GM19239 (cell line): ENCODE measurements at regions not wholly inside any gene's neighbourhood (a gene's known extent, or its start where the extent isn't known, plus 50 kb on each side); places are given as distances from the start of the nearest gene placed in this dataset.
"Not testable (repeated sequence)": the region's sequence is repeated elsewhere in the genome, so short reads cannot be mapped to it uniquely, and the experiment has no call there.

Experiments used
- DNase-seq: peaks from one replicate; pipeline ENCODE4 v3.0.0; 2011; ENCODE audit warnings: low spot score; ENCODE audit not compliant: insufficient read length
- FAIRE-seq: peaks from 2 replicates; lab custom pipeline; 2011; peaks lifted over from hg19 to GRCh38; lab: Jason Lieb, UNC

DNA sequence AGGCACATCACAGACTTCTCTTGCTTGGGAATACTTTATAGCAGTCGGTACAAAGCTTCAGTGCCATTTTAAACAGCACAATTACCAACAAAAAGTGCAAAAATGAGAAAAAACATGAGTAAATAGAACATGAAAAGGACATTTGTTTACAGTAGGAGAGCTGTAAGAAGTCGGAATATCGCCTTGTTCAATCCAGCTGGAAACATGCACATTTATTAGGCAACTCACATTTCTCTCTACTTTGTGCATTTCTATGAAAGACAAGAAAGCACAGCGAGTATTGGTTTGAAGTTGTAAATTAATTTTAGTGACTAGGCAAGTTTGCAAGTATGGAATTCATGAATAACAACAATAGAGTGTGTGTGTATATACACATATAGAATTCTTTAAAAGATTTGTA lies 484.7 kb downstream of the DACH1 start:
- no peak for FAIRE-seq
- DNase-seq: no peak

DNA sequence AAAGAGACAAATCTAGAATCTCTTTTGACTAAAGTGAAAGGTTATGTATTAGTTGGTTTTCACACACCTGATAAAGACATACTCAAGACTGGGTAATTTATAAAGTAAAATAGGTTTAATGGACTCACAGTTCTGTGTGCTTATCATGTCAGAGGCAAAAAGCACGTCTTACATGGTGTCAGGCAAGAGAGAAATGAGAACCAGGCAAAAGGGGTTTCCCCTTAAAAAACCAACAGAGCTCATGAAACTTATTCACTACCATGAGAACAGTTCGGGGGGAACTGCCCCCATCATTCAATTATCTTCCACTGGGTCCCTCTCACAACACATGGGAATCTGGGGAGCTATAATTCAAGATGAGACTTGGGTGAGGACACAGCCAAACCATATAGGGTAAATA lies 486.8 kb downstream of the DACH1 start:
- FAIRE-seq (no peak), DNase-seq (no peak)

DNA sequence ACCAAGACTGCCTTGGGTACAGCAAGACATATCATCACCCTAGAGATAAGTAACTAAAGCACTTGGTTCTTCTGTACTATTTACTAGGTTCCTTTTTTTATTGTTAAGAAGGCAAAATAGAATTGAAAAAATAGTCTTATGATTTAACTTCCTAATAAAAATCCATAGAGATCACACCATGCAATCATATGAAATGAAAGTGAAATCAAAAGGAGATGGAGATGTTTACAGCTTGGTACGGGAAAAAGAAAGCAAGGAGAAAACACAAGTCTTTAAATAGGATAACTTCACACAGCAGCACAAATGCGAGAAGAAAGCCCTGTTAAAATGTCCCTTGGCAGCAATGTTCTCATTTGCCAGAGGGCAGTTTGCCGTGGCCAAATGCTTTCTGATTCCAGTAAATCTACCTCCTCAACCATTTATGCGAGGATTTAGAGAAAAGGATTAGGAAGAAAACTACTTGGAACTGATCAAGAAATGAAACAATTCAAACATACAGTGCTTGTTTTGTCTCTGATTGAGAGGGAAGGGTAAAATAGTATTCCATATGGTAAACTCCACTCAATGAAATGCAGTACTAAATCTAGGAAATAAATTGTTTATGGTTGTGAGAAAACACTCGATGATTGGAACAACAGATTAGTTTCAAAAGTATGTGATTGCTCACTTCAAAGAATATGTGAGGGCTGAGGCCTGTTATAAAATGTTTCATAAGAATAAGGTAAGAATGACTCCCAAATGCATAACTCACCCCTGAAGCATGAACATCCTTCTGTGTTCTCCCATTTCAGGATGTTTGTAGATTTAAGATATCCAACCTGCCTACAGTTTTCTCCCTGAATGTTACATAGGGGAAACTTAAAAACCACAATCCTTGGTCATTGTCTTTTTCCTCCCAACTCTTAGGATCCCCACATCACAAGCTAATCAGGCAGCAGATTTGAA lies 487.8 kb downstream of the DACH1 start:
- DNase-seq: no peak
- no peak for FAIRE-seq

DNA sequence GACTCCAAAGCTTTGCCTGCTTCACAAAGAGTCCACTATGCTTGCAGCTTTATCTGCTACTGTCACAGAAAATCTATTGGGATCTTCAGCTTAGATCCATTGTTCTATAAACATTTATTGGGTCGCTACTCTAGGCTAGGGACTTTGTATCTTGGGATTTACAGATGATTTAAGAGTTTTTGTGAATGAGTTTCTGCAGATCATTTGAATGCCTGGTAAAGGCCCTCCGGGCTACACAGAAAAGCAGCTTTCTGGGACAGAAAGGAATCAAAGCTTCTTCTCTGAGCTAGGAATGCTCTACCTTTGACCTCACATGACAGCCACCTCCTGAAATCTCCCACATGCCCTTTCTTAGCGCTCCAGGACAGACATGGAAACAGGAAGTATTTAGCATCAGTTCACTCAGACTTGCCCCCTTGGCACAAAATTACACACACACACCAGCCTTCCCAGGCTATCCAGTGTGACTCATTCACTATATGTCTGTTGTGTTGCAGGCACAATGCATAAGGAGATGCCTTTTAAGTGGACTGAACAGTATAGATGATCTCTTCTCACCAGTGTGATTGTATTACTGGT lies 492.4 kb downstream of the DACH1 start:
- FAIRE-seq: no peak
- DNase-seq: no peak

DNA sequence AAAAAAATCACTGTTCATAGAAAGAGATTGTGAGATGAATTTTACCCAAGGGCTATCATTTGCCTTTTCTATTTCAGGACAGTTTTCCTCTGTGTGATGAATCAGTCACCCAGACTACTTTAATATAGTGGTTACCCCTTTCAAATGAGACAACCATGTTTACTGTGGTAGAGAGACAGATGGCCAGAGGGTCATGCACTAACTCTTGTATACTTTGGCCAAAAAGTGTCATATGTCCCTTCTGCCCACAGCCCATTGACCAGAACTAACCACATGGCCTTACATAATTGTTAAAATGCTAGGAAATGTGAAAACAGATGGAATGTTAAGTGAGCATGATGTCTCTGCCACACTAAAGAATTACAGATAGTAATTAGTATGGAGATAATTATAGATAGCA lies 498.7 kb downstream of the DACH1 start:
- FAIRE-seq (no peak), DNase-seq (no peak)

DNA sequence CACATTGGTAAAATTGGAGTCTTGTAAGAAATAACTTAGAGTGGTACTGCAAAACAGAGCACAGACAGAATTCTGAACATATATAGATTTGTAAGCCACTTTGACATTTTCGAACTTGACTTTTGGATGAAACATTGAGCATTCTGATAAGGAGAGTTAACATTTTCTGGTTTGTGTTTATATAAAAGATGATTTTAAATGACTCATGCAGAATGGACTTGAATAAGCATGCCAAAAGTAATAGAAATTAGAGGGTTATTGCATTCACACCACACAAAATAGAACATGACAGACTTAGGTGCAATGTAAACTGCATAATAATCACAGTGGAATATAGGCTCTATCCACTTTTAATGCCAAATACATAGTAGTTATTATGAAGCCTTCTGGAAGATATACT lies 507.0 kb downstream of the DACH1 start:
- FAIRE-seq: no peak
- DNase-seq: no peak

DNA sequence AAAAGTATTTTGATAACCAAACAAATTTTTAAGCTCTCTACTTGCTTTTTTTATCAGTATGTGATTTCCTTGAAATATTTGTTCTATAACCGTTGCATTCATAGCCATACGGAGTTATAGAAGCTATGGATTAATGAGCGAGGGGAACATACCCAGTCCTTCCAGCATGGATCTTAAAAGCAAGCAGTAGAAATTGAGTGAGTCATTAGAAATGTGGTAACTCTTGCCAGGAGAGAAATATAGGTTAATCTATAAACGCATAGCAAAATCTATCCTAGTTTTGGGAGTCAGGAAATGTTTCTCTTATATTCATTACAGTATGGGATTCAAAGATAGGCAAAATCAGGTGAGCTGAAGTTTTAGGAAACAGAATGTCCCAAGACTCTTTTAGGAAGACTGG lies 507.4 kb downstream of the DACH1 start:
- DNase-seq: no peak
- FAIRE-seq: no peak

DNA sequence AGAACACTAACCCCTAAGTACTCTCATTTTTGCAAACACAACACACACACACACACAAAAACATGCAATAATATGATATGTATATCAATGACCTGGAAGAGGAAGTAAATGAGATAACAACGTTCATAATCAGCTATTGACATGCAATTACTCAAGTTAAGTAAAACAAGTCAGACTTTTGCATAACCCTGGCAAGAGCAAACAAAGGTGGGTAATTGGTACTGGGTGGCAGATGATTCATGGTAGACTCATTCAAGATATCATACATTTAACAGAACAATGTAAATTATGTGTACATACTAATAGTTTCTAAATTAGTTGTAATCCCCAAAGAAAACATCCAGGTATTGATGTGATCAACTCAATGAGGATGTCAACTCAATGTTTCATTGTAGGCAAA lies 508.8 kb downstream of the DACH1 start:
- FAIRE-seq (no peak), DNase-seq (no peak)

DNA sequence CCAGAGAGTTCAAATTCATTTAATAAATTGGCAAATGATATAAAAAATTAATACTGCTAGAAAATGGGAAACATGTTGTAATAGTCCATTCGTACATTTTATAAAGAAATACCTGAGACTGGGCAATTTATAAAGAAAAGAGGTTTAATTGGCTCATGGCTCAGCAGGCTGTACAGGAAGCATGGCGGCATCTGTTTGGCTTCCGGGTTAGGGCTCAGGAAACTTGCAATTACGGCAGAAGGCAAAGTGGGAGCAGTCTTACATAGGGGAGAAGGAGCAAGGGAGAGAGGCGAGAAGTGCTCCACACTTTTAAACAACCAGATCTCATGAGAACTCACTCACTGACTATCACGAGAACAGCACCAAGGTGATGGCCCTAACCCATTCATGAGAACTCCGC lies 512.0 kb downstream of the DACH1 start:
- no peak for FAIRE-seq
- no peak for DNase-seq

DNA sequence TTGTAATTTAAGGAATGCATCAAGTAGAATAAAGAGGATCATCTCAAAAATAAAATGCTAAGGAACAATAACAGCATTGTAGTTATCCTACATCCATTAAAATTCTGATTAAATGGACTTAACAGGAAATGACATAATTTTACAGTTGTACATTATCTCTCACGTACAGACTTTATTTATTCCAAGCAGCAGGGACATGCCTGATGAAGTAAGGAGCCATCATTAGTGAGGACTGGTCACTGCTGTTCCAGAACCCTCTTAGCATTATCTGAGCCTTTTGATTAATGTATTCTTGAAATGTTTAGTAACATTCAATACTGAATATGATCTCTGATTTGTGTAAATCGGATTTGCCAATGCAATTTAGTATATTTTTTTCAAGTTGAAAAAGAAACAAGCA lies 516.1 kb downstream of the DACH1 start:
- FAIRE-seq (no peak), DNase-seq (no peak)

DNA sequence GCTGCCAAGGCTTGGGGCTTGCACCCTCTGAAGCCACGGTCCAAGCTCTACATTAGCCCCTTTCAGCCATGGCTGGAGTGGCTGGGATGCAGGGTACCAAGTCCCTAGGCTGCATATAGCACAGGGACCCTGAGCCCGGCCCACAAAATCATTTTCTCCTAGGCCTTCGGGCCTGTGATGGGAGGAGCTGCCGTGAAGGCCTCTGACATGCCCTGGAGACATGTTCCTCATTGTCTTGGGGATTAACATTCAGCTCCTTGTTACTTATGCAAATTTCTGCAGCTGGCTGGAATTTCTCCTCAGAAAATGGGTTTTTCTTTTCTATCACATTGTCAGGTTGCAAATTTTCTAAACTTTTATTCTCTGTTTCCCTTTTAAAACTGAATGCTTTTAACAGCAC lies 521.1 kb downstream of the DACH1 start:
- not testable (repeated sequence) for FAIRE-seq, DNase-seq

DNA sequence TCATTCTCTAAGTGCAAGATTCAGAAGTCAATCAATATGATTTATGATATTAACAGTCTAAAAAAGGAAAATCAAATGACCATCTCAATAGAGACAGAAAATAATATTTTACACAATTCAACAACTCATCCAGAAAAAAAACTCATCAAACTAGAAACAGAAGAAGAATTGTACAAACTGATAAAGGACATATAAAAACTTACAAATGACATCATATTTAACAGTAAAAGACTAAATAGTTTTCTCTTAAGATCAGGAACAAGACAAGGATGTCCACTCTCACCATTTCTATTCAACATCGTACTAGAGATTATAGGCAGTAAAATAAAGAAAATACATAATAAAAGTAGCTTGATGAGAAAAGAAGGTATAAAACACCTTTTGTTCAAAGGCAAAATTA lies 527.3 kb downstream of the DACH1 start:
- DNase-seq (no peak), FAIRE-seq (no peak)

DNA sequence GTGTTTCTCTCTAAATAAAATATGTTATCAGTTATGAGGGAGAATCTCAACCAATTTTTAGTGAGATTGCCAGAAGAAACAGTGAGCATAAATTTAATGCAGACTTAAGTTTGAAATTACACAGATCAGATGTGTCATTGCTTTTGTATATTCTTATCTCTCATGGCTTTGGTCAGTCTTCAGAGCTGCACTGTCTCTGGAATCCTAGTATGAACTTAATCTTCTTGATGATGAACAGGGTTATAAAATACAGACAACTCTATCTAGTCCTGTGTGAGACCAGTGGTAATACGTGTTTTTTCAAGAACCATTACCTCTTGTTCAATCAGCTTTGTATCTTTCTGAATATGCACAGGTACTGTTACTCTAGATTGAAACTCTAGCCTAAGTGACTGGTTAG lies 528.0 kb downstream of the DACH1 start:
- FAIRE-seq (no peak), DNase-seq (no peak)

DNA sequence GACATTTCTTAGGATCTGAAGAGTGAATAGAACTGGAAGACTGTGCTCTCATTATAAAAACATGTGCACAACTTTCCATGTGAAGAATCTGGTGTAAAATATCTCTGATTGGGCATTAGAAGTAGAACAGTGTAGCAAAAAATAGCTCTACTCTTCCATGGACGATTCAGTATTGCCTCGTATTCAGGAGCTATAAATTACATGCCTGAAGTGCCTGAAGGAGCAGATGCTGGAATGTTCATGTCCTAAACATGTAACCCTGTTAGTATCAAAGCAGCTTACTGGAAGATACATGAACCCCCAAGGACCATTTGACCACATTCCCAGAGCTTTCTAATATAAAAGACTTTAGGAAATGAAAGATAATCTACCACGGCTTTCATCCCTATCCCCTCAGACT lies 528.9 kb downstream of the DACH1 start:
- FAIRE-seq: no peak
- DNase-seq: no peak

DNA sequence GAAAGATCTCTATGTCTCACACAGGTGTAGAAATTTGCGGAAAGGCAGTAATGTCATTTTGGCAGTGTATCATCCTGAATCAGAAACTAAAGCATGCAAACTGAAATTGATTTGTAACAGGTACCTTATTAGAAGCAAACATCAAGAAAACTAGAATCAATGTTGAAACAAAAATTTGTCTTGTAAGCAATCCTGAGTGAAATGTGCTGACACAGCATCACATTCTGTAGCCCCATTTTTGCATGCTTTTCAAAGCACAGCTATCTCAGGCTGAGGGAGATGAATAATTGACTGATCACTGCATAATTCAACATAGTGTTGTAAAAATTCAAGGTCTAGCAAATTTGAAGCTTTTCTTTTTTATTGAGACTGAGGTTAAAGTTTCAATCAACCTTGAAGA lies 539.7 kb downstream of the DACH1 start:
- FAIRE-seq: no peak
- no peak for DNase-seq

DNA sequence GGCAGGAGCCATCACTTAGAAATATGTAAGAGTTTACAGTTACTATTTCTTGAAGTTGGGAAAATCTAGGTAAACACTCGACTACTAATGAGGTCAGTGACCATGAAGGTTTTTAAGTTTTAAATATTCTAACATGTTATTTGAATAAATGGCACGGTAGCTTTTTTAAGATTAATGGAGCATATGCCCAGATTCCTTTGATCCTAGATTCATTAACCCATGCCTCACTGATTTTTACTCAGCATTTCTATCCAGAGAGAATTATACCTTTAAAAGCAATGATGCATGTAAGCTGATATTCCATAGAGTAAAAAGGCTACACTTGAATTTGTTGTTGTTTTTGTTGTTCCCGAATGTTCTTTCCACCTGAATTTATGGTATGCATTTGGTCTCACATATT lies 541.4 kb downstream of the DACH1 start:
- no peak for DNase-seq
- no peak for FAIRE-seq

DNA sequence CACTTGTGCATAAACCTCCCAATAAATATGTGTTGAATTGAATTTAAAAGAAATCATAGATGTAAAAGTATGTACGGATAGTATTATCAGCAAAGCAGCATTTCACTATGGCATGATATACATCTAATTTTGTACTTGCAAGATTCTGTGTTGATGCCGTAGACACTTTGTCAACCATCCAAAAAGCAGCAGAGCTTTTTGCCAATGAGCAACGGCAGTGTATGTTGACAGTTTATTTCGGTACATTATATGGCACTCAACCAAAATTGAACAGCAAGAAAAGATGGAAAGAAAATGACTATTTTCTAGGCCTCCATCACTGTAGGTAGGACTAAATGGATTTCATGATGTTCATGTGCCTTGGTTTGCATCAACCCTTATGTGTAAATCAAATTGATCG lies 543.7 kb downstream of the DACH1 start:
- DNase-seq (no peak), FAIRE-seq (no peak)

DNA sequence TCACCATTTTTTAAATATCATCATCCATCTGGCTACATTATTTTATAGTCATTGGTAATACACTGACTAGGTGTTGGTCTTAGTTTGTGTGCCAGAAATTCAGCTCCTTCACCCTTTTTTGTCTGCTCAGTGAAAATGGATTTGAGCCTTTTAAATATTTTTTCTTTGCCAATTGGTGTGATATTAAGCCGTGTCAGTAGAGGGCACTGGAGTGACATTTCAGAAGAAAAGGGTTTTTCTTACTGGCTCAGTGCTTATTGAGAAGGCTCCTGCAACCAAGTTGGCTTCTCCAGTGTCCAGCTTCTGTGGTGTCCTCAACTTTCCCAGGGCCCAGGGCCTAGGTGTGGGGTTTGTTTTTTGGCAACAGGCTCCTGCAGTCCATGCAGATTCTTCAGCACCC lies 546.6 kb downstream of the DACH1 start:
- no peak for DNase-seq
- FAIRE-seq: no peak

DNA sequence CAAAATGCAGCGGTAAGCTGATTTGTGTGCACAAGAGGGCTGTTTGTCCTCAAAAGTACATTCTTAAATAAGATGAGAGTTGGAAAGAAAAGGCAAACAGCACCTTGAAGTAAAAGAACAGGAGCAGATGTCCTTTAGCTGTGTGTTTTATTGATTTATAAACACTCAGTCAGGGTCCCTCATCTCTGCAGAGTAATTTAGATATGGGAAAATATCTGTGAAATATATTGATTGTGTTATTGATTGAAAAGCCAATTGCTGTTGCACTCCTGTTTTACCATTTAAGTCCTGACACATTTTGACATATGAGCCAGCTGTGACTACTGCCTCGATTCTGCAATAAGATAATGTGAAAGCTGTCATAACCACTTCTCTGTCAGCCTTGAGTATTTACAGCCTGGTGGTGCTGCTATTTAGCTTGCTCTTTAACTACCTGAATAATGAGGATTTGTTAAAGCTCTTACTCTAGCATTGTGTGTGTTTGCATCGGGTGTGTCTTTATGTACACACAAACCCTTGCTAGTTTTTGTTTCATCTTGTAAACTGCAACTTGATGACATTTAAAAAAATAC lies 550.1 kb downstream of the DACH1 start:
- DNase-seq (no peak), FAIRE-seq (no peak)

DNA sequence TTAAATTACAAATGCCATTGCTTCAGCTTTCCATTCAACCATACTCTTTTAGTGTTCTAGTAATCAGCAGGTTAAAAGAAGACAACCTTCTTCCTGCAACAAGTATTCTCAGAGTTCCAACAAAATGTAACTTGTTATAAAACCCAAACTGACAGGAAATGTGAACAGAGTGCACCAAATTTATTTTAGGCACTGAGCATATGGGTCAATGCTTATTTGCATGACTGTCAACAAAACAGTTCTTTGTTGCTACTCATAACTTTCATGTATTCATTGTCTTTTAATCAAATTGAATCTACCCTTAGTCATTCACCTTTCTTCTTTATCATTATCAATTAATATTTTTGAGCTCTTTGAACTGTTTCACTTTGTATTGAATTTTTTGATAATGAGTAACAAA lies 554.1 kb downstream of the DACH1 start:
- FAIRE-seq: no peak

DNA sequence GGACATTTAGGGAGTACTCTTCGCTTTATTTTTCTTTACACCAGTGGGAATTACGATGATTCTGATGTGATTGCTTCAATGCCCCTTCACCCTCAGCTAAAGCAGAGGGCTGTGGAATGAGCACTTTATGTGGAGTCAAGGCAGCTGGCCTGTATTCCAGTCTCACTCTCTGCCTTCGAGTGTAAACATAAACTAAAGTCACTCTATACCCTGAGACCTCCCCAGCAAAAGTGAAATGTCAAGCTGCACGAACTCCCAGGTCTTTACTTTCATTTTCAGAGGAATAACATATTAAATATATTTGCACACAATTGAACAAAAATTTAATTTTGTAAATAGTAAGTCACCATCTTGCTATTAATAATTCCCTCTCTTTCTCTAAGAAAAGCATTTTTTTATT lies 557.1 kb downstream of the DACH1 start:
- DNase-seq (no peak), FAIRE-seq (no peak)

More for the DNA sequence above, 554.1 kb downstream of the DACH1 start:
- no peak for DNase-seq

DNA sequence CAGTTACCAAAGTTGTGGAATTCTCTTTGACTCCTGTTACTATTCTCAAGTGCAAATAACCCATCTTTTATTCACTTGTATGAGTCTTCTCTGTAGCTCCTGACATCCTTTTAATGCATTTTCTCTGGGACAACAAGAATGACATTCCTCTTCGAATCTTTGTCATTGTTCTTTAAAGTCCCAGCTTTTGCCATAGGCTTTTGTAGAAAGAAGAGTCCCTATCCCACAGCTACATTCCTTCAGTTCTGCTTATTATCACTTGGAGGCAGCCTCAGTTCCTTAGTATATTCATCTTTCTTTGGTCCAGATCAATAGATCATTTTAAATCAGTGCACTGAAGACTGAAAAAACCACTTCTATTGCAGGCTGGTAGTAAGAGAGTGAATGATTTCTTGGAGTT lies 560.2 kb downstream of the DACH1 start:
- no peak for FAIRE-seq
- DNase-seq: no peak
